ENCODE measurements at regions not wholly inside any gene's neighbourhood (a gene's known extent, or its start where the extent isn't known, plus 50 kb on each side); places are given as distances from the start of the nearest gene placed in this dataset.

DNA sequence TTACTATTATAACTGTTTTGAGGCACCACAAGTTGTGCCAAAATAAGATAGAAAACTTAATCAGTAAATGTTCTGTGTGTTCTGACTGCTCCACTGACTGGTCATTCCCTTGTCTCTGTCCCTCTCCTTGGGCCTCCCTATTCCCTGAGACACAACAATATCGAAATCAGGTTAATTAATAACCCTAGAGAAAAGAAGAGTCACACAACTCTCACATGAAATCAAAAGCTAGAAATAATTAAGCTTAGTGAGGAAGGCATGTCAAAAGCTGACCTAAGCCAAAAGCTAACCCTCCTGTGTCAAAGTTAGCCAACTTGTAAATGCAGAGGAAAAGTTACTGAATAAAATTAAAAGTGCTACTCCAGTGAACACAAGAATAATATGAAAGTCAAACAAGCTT is 53.8 kb upstream of the CCDC196 start:
- Mint-ChIP-seq H3K9me3 (no peaks in the 10 kb centered on the region), H3K4me1 (ENCODE audit: low read depth) (no peaks in the 10 kb centered on the region), H3K27me3 (ENCODE audit: low read depth) (peaks cover 9% of the 10 kb centered on the region), H3K36me3 (ENCODE audit: low read depth) (no peaks in the 10 kb centered on the region), H3K27ac (no peak overlapping the region), H3K4me3 (no peak overlapping the region)

- no peaks in the 10 kb centered on the region for H3K4me1 Mint-ChIP-seq (ENCODE audit: low read depth)
- H3K27me3 Mint-ChIP-seq (ENCODE audit: low read depth): peaks cover 9% of the 10 kb centered on the region
- H3K36me3 Mint-ChIP-seq (ENCODE audit: low read depth): no peaks in the 10 kb centered on the region
- H3K27ac Mint-ChIP-seq: no peak overlapping the region
- peaks cover 9% of the 10 kb centered on the region for H3K9me3 Mint-ChIP-seq
- no peak overlapping the region for H3K4me3 Mint-ChIP-seq
Measured at GRCh38 chr14:66434464-66434863, 51.7 kb upstream of the CCDC196 start.

GRCh38 chr14:66435683-66436082 is 50.5 kb upstream of the CCDC196 start:
- Mint-ChIP-seq H3K27me3 (ENCODE audit: low read depth) (peaks cover 9% of the 10 kb centered on the region), H3K4me3 (no peak overlapping the region), H3K27ac (no peak overlapping the region), H3K4me1 (ENCODE audit: low read depth) (no peaks in the 10 kb centered on the region), H3K36me3 (ENCODE audit: low read depth) (no peaks in the 10 kb centered on the region), H3K9me3 (peaks cover 21% of the 10 kb centered on the region)

Measured in T-helper 1 cell treated with Interleukin-12 subunit alpha and Interleukin-12 subunit beta and Interleukin-4 antibody, amounts not matched to agents 30 μg/mL and 1 μg/mL, for 36 hours (primary cell).